SH-SY5Y (cell line): ENCODE measurements at regions not wholly inside any gene's neighbourhood (a gene's known extent, or its start where the extent isn't known, plus 50 kb on each side); places are given as distances from the start of the nearest gene placed in this dataset.

Experiments
- GATA2 ChIP-seq: IDR thresholded peaks from 2 replicates; pipeline ENCODE4 v1.6.1; 2011; ENCODE audit warnings: mild to moderate bottlenecking, low read depth, low read length
- GATA3 ChIP-seq: IDR thresholded peaks from 2 replicates; pipeline ENCODE4 v1.6.1; 2011; ENCODE audit warnings: low read depth, mild to moderate bottlenecking, low read length, moderate library complexity

GRCh38 chr3:170653801-170654200 lies 67.9 kb upstream of the SLC7A14 start:
- TF ChIP-seq GATA3 (no peak), GATA2 (no peak)
